Endothelial cell (in vitro differentiated cells): ENCODE measurements at regions not wholly inside any gene's neighbourhood (a gene's known extent, or its start where the extent isn't known, plus 50 kb on each side); places are given as distances from the start of the nearest gene placed in this dataset.

Source experiments
- DNase-seq: peaks from one replicate; pipeline ENCODE4 v3.0.0; 2021; ENCODE audit warnings: low spot score
- H3K27ac Mint-ChIP-seq: one replicate; pipeline ENCODE4 v1.8.0; 2021; ENCODE audit warnings: mixed read lengths, inconsistent platforms; ENCODE audit not compliant: unreplicated experiment
- H3K27me3 Mint-ChIP-seq: one replicate; pipeline ENCODE4 v1.8.0; 2021; ENCODE audit warnings: mild to moderate bottlenecking, moderate library complexity, mixed read lengths, inconsistent platforms; ENCODE audit not compliant: unreplicated experiment
- H3K36me3 Mint-ChIP-seq: one replicate; pipeline ENCODE4 v1.8.0; 2021; ENCODE audit warnings: mild to moderate bottlenecking, low read depth, mixed read lengths, inconsistent platforms; ENCODE audit not compliant: unreplicated experiment
- H3K4me1 Mint-ChIP-seq: one replicate; pipeline ENCODE4 v1.8.0; 2021; ENCODE audit warnings: mild to moderate bottlenecking, mixed read lengths, inconsistent platforms; ENCODE audit not compliant: unreplicated experiment
- H3K4me3 Mint-ChIP-seq: one replicate; pipeline ENCODE4 v1.8.0; 2021; ENCODE audit warnings: mild to moderate bottlenecking, mixed read lengths, inconsistent platforms; ENCODE audit not compliant: unreplicated experiment
- H3K9me3 Mint-ChIP-seq: one replicate; pipeline ENCODE4 v1.8.0; 2021; ENCODE audit warnings: mixed read lengths, inconsistent platforms; ENCODE audit not compliant: unreplicated experiment
- CTCF ChIP-seq: fragments of 200-600 bp; sonication (generic); IDR thresholded peaks from one replicate; pipeline ENCODE4 v1.5.0; 2021; ENCODE audit warnings: antibody characterized with exemption; ENCODE audit not compliant: unreplicated experiment

GRCh38 chr15:31964586-31965307 lies 65.6 kb upstream of the CHRNA7 start:
- H3K4me3 Mint-ChIP-seq, result no peak overlapping the region
- no peaks in the 10 kb centered on the region for H3K27me3 Mint-ChIP-seq
- H3K27ac Mint-ChIP-seq, result no peak overlapping the region
- H3K36me3 Mint-ChIP-seq, result no peaks in the 10 kb centered on the region
- no peaks in the 10 kb centered on the region for H3K4me1 Mint-ChIP-seq
- H3K9me3 Mint-ChIP-seq, result no peaks in the 10 kb centered on the region
- TF ChIP-seq CTCF, result no peak
- DNase-seq, result no peak

- no peak for TF ChIP-seq CTCF
- H3K27ac Mint-ChIP-seq, result no peak overlapping the region
These were observed 60.3 kb upstream of the CHRNA7 start for GRCh38 chr15:31970007-31970406.

DNA sequence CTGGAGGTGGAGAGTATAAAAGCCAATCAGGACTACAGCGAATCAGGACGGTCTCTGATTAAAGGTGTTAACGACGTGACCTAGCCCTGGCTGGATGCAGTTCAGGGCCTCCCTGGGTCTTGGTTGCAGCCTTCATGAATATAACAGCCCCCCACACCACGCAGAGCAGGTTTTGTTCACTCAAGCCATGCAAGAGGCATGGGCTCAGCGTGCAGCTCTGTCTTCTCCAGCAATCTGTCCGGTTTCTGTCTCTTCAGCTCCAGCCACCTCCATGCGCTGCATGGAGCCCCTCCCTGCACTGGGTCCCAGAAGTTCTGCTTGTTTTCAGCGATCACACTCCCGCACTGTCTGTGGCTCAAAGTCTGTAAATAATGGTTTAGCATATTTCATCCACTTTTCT lies 57.1 kb upstream of the CHRNA7 start:
- TF ChIP-seq CTCF, result no peak
- H3K4me3 Mint-ChIP-seq, result no peak overlapping the region
- DNase-seq, result no peak
- H3K27me3 Mint-ChIP-seq, result peaks cover 1% of the 10 kb centered on the region
- H3K27ac Mint-ChIP-seq, result no peak overlapping the region
- H3K9me3 Mint-ChIP-seq, result no peaks in the 10 kb centered on the region
- peaks cover under 1% of the 10 kb centered on the region for H3K4me1 Mint-ChIP-seq
- no peaks in the 10 kb centered on the region for H3K36me3 Mint-ChIP-seq

More at GRCh38 chr15:31970007-31970406, 60.3 kb upstream of the CHRNA7 start:
- Mint-ChIP-seq H3K4me3 (no peak overlapping the region), H3K27me3 (no peaks in the 10 kb centered on the region), H3K36me3 (no peaks in the 10 kb centered on the region), H3K9me3 (no peaks in the 10 kb centered on the region), H3K4me1 (no peaks in the 10 kb centered on the region)
- no peak for DNase-seq

DNA sequence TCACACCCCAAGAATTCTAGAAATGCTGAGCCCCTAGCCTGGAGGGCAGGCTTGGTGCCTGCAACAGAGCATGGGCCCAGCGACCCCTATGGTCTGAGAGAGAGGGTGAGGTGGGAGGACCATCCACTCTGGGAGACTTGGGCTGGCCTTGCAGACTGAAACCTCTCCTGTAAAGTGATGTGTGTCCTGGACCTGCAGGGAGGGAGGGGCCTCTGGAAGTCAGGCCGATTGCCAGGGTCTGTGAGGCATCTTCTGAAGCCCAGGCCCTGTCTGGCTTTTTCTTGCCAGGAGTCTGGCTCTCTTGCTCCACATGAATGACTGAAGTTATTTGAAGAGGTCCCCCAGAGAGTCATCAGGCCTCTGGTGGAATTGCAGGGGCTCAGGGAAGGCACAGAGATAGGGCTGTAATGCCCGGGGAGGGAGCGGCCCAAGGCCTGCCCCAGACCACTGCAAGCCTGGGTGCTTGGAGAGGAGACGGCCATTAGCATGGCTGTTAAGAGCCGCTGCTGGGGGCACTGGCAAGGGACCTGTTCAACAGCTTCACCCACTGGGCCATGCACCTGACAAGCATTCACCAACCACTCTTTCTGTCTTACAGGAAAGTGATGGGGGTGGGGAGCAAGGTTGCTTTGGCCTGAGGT lies 56.0 kb upstream of the CHRNA7 start:
- no peak for DNase-seq
- peaks cover 4% of the 10 kb centered on the region for H3K4me1 Mint-ChIP-seq
- no peaks in the 10 kb centered on the region for H3K9me3 Mint-ChIP-seq
- no peak overlapping the region for H3K4me3 Mint-ChIP-seq
- no peak for TF ChIP-seq CTCF
- H3K27ac Mint-ChIP-seq, result no peak overlapping the region
- H3K27me3 Mint-ChIP-seq, result peaks cover 1% of the 10 kb centered on the region
- no peaks in the 10 kb centered on the region for H3K36me3 Mint-ChIP-seq
